NOMO-1 (cell line): ENCODE measurements at regions not wholly inside any gene's neighbourhood (a gene's known extent, or its start where the extent isn't known, plus 50 kb on each side); places are given as distances from the start of the nearest gene placed in this dataset.

ENCODE experiments used
- DNase-seq, 2 experiments: peaks; one replicate each; lab custom pipeline; 2025; ENCODE audit not compliant: unreplicated experiment in 2 of 2; lab: John Stamatoyannopoulos, UW

GRCh38 chr5:112648264-112648663, 89.4 kb upstream of the APC start:
- no peak for DNase-seq

- DNase-seq: peak in 1 of 2 experiments; percentile 28
These were observed 87.8 kb upstream of the APC start for GRCh38 chr5:112649882-112650281.

GRCh38 chr5:112653638-112654205, 84.0 kb upstream of the APC start:
- no peak for DNase-seq

GRCh38 chr5:112655513-112655912, 82.2 kb upstream of the APC start:
- DNase-seq: no peak

- DNase-seq: no peak
These were observed 81.2 kb upstream of the APC start for GRCh38 chr5:112656451-112656850.

- DNase-seq: no peak
These were observed 79.9 kb upstream of the APC start for GRCh38 chr5:112657804-112658203.

GRCh38 chr5:112660359-112660758, 77.3 kb upstream of the APC start:
- no peak for DNase-seq

- DNase-seq: no peak
These were observed 74.5 kb upstream of the APC start for GRCh38 chr5:112663146-112663545.

GRCh38 chr5:112668016-112668415, 69.7 kb upstream of the APC start:
- no peak for DNase-seq

- DNase-seq: no peak
These were observed 68.8 kb upstream of the APC start for GRCh38 chr5:112668911-112669310.

GRCh38 chr5:112669328-112669963, 68.2 kb upstream of the APC start:
- DNase-seq: no peak

- DNase-seq: no peak
These were observed 66.0 kb upstream of the APC start for GRCh38 chr5:112671687-112672086.

- DNase-seq: no peak
These were observed 56.2 kb upstream of the APC start for GRCh38 chr5:112681481-112681908.

- no peak for DNase-seq
These were observed 55.0 kb upstream of the APC start for GRCh38 chr5:112682621-112683061.

GRCh38 chr5:112684121-112684520, 53.6 kb upstream of the APC start:
- DNase-seq: no peak

- no peak for DNase-seq
These were observed 52.9 kb upstream of the APC start for GRCh38 chr5:112684737-112685136.

GRCh38 chr5:112685386-112685785, 52.3 kb upstream of the APC start:
- no peak for DNase-seq

- DNase-seq: no peak
These were observed 51.8 kb upstream of the APC start for GRCh38 chr5:112685931-112686330.

GRCh38 chr5:112686675-112687074, 51.0 kb upstream of the APC start:
- no peak for DNase-seq

- no peak for DNase-seq
These were observed 50.4 kb upstream of the APC start for GRCh38 chr5:112687306-112687705.
